GM12873 (cell line): ENCODE measurements at regions not wholly inside any gene's neighbourhood (a gene's known extent, or its start where the extent isn't known, plus 50 kb on each side); places are given as distances from the start of the nearest gene placed in this dataset.

Experiments used
- TF ChIP-seq, protein P1 (sequence below): IDR thresholded peaks from 2 replicates; pipeline ENCODE4 v1.5.1; 2012; ENCODE audit warnings: low read depth, mild to moderate bottlenecking, moderate library complexity, low read length, control low read depth; ENCODE audit not compliant: insufficient read depth; ENCODE audit errors: missing control alignments

- TF ChIP-seq, protein P1, sequence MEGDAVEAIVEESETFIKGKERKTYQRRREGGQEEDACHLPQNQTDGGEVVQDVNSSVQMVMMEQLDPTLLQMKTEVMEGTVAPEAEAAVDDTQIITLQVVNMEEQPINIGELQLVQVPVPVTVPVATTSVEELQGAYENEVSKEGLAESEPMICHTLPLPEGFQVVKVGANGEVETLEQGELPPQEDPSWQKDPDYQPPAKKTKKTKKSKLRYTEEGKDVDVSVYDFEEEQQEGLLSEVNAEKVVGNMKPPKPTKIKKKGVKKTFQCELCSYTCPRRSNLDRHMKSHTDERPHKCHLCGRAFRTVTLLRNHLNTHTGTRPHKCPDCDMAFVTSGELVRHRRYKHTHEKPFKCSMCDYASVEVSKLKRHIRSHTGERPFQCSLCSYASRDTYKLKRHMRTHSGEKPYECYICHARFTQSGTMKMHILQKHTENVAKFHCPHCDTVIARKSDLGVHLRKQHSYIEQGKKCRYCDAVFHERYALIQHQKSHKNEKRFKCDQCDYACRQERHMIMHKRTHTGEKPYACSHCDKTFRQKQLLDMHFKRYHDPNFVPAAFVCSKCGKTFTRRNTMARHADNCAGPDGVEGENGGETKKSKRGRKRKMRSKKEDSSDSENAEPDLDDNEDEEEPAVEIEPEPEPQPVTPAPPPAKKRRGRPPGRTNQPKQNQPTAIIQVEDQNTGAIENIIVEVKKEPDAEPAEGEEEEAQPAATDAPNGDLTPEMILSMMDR = peak; percentile 37
Observed at GRCh38 chr9:64369114-64369513, 915.9 kb downstream of the FOXD4L5 start.
